Stimulated activated CD4-positive, alpha-beta T cell treated with anti-CD3 and anti-CD28 coated beads, Interleukin-12 subunit alpha, Interleukin-12 subunit beta, amount 100 ng/mL, for 48 hours (primary cell): ENCODE measurements at regions not wholly inside any gene's neighbourhood (a gene's known extent, or its start where the extent isn't known, plus 50 kb on each side); places are given as distances from the start of the nearest gene placed in this dataset.

Source experiments
- DNase-seq, 3 donors: peaks; one replicate each; pipeline ENCODE4 v3.0.0-alpha.2; 2020; ENCODE audit warnings: low read depth in 2 of 3, low spot score in 1 of 3

DNA sequence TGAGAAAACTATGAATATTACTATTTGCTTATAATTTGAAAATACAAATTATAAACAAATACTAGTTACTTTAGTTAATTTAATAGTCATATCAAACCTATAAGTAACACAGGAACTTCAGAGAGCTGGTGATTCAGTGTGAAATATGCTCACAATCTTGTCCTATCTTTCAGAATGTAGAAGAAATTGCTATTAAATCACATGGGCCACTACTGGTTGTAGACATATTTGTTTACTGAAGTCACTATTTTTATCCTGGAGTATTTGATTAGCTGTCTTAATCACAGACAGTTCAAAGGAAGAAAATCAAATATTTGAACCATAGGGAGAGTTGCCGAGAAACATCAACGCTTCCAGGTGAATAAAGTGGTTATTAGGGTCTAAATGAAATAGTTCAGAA is 187.6 kb upstream of the ANO3 start:
- DNase-seq: no peak

DNA sequence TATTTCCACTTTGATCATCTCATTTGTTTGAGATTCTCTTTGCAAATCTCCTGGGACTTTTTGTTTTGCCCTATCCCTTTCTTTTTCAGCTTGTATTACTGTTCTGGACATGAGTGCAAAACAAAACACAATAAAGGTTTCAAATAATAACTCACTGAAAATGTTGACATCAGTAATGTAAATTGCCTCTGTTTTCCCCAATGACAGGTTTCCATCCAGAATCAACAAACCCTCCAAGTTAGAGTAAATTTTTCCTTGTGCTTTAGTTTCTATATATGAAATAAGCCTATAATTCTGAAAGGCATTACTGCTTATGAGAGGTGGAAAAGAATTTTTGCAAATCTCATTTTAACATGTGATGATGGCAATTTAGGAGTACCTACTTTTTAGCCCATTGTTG is 187.0 kb upstream of the ANO3 start:
- no peak for DNase-seq

DNA sequence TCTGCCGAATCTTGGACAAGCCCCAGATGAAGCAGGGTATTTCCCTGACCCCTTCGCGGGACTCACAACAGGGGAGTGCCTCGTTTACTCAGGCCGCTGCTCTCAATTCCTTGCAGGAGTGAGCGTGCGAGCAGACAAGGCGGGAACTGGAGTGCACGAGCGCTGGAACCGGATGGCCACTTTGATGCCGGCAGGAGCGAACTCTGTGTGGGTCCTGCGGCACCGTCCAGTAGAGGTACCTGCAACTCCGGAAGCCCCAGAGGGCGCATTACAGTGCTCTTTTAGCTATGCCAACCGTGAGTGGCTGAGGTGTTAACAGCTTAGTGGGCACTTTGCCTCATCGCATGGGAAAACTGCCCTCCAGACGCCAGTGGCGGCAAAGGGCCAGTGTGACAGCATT is 182.3 kb upstream of the ANO3 start:
- no peak for DNase-seq

DNA sequence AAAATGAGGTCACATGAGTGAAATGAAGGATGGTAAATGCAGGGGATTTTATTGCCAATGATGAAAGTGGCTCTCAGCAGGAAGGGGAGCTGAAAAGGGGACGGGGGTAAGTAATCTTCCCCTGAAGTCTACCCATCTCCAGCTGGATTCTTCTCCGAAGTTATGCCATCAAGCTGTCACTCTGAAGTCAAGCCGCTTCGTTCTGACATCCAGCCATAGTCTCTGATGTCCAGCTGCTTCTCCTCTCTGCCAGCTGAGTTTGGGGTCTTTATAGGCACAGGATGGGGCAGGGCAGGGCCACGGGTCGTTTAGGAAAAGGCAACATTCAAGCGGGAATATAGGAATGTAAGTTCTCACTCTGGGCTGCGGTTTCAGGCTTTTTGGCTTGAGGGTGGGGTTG is 181.9 kb upstream of the ANO3 start:
- DNase-seq: no peak

DNA sequence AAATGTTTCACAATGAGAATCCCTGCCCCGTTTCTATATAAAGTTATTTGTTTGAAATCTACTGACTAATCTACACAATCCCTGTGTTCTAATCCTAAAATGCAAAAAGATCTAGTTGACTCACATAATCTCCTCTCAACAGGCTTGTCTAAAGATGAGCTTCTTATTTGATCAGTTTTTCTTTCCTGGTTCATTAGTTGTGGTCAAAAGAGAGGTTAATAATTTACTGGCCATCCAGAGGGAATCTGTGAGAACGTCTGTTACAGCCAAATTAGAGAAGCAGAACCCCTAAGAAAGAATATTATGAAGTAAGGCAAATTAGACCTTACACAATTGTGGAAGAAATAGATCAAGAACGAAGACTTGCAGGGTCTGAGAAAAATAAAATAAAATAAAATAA is 173.7 kb upstream of the ANO3 start:
- DNase-seq: no peak

DNA sequence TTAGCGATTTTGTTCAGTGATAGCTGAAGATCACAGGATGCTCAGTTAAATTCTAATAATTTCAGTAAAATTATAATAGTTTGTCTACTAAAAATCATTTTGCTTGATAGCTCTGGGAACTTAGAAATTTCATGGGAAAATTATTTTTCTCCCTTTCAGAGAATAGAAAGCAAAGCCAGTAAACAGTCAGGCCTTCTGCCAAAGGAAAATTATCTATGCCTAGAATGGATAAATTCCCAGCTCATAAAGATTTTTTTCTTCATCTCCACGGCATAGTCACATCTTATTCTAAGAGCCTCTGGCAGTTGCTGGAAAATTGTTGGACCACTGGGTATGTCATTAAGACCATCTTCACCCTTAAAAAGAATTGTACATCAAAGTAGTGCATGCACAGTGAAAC is 169.6 kb upstream of the ANO3 start:
- DNase-seq: no peak

DNA sequence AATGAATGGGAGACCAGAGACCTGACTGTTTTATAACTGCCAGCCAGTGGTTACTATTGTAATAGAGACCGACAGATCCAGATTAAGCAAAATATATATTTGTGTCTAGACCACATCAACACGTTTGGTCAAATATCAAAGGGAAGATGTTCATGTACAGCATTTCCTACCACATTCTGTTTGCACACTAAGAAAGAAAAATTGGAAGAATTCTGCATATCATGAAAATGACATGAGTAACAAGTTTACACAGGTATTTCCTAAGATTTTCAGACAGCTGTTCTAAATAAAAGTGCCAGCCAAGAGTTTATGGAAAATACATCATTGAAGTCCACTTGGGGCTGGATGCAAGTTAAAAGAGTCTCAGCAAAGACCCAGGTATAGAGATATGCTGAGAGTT is 145.5 kb upstream of the ANO3 start:
- DNase-seq: no peak

DNA sequence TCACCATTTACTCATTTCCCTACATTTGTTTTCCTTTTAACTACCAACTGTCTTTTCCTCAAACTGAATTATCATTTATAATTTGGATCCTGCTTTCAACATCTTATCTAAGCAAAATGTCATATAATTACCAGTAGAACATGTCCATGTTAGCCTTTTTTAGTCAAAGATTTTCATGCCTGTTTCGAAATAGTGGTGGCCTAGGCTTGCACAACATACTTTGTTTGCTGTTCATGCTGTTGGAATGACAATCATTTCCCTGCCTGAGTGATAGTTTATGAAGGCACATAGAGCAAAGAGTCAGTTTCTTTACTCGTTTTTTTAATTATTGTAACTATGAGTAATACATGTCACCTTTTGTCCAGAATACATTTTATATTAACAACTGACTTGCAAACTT is 144.3 kb upstream of the ANO3 start:
- no peak for DNase-seq

DNA sequence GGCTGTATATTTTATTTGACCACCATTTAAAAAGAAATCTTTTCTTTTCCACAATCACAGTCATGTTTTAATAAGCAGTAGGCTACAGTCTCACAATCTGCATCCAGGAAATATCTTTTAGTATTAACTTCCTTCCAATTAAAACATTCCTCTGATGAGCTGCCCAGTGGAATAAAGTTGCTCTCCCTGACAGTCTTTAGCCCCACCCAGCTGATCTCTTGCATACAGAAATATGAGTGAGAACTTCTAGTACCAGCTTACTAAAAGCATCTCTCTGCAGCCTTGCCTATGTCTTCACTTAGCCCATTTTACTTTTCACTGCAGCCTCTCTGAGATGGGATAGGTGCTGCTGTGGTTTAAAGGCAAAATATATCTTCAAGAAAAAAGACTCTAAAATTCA is 143.4 kb upstream of the ANO3 start:
- no peak for DNase-seq

DNA sequence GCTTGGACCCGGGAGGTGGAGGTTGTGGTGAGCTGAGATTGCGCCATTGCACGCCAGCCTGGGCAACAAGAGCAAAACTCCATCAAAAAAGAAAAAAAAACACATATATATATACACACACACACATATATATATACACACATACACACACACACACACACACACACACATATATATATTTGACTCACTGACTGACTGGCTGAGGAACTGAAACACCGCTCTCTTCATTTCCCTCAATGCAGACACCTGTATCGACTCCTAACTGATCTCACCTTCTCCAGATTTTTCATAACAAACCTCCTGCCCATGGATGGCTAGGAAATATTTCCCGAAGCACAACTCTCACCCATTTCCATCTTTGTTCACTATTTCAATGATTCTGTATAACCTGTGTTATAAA is 140.7 kb upstream of the ANO3 start:
- no peak for DNase-seq

DNA sequence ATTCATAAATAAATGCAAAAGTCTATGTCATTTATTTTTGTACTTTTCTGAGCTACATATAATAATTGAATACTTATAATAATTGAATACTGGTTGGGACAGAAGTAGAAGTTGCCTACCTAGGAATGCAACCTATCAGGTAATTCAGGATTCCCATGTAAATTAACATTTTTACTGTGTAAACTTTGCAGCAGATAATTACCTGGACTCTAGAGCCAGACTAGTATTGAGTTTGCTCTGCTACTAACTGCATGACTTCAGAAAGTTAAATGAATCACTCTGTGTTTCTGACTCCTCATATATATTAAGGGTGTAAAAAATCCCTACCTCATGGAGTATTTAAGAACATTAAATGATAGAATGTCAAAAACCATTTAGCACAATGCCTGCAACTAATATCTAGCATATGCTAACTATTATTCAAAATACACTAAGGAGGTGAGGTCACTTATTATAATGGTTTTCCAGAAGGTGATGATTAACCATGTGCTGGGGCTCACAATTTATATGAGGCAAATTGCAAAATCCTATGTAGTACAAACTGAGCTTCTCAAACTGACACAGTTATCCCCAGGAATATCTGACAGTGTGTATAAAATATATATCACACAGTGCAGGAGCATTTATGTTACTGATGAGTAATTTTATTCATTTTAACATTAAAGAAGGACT is 138.1 kb upstream of the ANO3 start:
- DNase-seq: no peak

DNA sequence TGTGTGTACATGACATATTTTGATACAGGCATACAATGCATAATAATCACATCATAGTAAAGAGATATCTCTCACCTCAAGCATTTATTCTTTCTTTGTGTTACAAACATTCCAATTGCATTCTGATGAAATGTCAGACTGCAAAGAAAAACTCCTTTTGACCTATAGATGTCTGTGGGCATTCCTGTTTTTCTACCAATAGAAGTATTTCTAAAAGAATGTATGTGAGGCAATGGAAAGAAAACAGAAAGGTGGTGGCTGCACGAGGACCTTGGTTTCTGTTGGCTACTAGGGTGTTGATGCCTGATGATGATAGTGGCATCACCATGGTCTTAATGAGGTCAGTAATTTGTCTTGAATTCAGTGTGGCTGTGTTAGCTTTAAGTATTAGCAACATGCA is 137.0 kb upstream of the ANO3 start:
- DNase-seq: no peak

DNA sequence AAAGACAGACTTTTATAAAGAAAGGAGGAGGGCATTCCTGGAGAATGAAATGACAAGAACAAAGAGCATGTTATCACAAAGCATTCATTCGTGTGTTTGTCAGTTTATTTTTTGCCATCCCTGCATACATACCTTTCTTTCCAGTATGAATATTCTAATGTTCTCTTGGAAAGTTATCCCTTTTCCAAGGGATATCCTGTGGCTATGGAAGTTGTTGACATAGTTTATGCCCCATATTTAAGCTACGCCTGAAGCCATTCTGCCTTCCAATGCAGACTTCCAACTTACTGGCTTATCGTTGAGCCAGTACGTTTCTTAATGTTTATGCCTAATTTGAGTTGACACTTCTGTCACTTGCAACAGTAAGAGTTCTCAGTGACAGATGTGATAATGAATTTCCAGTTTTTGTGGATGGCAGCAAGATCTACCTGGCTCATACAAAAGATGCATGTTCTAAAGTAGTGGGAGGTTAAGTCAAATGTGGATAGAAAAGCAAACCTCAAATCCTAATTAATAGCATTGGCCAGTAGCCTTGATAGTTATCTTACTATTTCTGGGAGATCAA is 133.3 kb upstream of the ANO3 start:
- DNase-seq: no peak

DNA sequence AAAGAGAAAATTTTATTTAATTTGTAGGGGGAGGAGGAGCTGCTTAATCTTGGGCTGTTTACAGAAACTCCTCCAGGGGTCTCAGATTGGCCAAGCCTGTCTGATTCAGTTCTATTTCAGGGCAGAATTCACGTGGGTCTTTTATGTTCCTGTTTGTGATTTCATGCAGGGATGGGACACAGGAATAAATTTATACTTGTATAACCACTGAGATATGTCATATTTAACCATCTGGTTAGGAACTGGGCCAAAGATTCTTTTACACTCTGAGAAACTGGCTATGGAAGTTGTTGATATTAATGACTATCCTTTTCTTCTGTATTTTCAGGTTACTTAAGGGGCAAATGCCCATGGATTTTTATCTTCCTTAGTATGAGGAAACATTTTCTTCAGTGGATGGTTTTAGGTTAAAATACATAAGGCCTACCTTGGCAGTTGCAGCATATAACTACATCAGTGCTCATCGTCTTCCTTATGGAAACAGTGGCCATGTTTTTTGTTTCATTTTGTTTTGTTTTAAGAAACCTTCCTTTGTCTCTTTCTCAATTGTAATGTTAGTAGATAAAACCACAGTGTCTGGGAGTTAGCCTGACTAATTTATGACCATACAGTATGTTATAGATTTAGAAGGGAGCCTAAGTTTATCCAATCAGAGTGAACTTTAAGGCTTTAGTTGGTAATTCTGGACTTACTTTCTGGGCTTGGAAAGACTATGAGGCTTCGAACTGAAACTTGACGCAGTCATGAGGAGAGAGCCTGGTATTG is 132.4 kb upstream of the ANO3 start:
- no peak for DNase-seq

DNA sequence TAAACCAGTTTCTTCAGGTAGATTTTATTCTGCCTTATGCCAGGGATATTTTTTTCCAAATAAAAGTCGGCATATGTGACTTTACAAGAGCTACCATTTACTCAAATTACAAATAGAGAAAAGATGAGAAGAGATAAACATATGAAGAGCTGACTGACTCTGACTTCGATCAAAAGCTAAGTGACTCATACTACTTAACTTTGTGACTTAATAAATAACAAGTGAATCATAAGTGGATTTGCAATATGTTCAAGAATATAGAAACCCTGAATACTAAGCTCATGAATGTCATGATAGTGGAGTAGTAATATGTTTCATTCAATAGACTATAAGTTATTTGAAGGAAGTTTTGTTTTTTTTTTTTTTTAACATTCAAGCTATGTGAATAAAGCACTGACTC is 130.5 kb upstream of the ANO3 start:
- no peak for DNase-seq

DNA sequence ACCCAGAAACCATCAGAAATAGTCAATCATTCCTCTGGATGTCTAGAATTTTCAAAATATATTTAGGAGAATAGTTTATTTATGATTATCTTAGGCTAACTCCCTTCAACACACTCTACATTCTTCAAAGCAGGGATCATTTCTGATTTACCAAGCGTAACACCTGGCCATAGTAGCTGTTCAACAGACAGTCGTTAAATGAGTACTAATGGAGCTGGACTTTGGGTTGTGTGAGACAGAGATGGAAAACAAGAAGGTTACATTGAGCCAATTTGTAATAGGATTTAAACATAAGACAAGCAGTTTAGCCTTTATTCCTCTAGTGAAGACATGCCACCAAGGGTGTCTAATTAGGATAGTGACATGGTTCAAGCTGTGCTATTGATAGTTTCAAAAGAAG is 129.2 kb upstream of the ANO3 start:
- DNase-seq: no peak

DNA sequence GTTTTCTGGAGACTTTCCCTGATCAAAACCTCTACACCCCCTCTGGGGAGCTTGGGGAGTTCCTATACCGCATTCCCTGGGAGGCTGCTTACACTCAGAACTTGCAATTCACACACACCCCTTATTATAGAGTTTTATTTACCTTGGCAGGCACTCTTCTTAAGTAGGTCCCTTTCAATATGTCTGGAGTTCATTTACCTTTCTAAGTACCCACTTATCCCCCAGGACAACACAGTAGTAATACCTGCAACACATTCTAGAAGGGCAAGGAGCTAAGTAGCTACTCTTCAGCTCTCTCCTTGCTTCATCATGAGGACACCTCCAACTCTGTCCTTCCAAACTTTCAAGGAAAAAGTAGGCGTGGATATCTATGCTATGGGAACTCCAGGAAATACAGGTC is 127.8 kb upstream of the ANO3 start:
- DNase-seq: no peak

DNA sequence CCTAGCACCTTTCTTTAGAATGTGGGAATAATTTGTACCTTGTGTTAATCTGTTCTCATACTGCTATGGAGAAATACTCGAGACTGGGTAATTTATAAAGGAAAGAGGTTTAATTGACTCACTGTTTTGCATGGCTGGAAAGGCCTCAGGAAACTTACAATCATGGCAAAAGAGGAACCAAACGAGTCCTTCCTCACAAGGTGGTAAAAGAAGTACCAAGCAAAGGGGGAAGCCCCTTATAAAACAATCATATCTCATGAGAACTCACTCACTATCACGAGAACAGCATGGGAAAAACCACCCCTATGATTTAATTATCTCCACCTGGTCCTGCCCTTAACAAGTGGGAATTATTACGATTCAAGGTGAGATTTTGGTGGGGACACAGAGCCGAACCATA is 127.1 kb upstream of the ANO3 start:
- DNase-seq: no peak

DNA sequence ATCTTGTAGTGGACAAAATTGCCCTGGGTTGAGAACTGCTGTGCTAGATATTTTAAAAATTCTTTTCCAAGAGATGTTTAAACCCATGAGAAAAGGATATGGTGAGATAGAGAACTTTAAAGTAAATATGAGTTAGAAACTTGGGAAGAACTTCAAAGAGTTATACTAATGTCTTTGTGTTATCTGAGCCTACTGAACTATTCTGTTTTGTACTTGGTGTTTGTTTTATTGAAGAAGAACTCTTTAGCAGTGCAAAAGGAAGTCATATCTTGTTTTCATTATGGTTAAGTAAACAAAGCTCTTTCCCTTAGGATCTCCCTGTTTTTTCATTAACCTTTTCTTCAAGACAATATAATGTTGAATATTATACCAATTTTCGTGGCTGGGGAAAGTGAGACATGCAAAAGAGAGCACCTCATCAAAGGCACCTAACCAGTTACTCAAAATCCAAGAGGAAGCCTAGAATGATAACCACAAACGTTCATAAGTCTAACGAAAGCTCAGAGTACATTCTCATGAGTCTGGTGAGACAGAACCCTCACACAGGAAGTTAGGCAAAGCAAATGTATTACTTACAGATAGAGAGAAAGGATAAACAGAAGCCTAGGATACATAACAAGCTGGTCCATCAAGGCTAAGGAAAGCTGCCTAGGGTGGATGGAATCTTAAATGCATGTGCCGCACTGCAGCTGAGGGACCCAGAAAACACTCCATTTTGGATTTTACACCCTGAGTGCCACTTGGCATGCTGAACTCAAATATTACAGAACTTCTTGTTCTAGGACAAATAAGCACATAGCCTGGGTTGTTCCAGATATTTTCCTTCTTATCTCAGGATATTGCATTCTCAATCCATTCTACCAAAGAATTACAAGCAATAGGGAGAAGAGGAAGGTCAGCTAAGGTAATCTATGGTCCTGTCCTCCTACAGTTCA is 112.5 kb upstream of the ANO3 start:
- no peak for DNase-seq

DNA sequence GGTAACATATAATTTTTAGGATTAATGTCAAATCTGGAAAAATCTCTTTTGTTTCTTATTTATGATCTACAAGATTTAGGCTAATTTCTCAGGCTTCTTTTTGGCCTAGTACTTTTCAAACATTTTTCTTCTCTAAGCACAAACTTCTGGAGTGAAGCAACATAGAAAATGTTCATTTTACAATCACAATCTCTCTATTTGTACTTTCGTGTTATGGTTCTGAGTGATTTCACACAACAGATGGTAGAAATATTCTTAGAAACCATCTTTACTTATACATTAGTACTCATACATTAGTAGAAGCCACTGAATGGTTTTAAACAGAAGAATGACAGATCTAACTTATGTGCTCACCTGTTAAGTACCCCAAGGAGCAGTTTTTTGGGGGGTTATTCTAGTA is 106.3 kb upstream of the ANO3 start:
- no peak for DNase-seq

DNA sequence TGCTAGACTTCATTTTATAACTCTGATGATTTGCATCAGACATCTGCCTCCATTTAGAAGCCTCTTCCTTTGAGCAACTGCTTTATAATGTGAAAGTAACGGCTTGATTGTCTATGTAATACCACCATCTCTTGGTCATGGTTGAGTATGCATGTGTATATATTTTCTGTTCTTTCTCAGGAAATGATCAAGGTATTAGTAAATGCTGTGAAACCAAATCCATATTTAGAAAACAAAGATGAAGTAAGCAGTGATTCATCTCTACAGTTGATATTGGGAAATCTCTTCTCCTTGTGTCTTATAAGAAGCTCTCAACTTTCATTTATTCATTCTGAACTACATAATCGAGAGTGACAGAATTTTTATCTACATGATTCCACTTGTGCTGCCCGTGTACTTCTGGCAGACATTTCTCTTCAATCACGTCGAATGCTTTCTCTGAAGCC is 104.6 kb upstream of the ANO3 start:
- no peak for DNase-seq
